Endothelial cell of umbilical vein (primary cell): ENCODE measurements at regions not wholly inside any gene's neighbourhood (a gene's known extent, or its start where the extent isn't known, plus 50 kb on each side); places are given as distances from the start of the nearest gene placed in this dataset.

ENCODE experiments used
- CTCF ChIP-seq, 2 donors: IDR thresholded peaks; 1 replicate in 1 of 2; 2 replicates in 1 of 2; pipeline ENCODE4 v1.5.1; 2011; ENCODE audit warnings: low read length in 2 of 2, mild to moderate bottlenecking in 2 of 2, moderate library complexity in 2 of 2, control low read depth in 1 of 2, inconsistent platforms in 1 of 2, low read depth in 1 of 2; ENCODE audit not compliant: insufficient read depth in 1 of 2; ENCODE audit errors: extremely low read depth in 1 of 2
- EZH2 ChIP-seq: IDR thresholded peaks from 2 replicates; pipeline ENCODE4 v1.6.1; 2012; ENCODE audit warnings: borderline replicate concordance, low read depth, mild to moderate bottlenecking, moderate library complexity, low read length, inconsistent platforms; ENCODE audit not compliant: severe bottlenecking
- FOS ChIP-seq: IDR thresholded peaks from 2 replicates; pipeline ENCODE4 v1.6.1; 2011; ENCODE audit warnings: mild to moderate bottlenecking, low read length, moderate library complexity, borderline replicate concordance; ENCODE audit not compliant: insufficient read depth
- JUN ChIP-seq: IDR thresholded peaks from 2 replicates; pipeline ENCODE4 v1.6.1; 2011; ENCODE audit warnings: borderline replicate concordance, low read depth; ENCODE audit not compliant: insufficient read length, insufficient read depth
- MAX ChIP-seq: IDR thresholded peaks from 2 replicates; pipeline ENCODE4 v1.6.1; 2011; ENCODE audit not compliant: insufficient read depth, insufficient read length
- POLR2A ChIP-seq: IDR thresholded peaks from 2 replicates; pipeline ENCODE4 v1.6.1; 2012; ENCODE audit warnings: low read depth, mild to moderate bottlenecking, control low read depth, low read length
- POLR2AphosphoS5 ChIP-seq: IDR thresholded peaks from 2 replicates; pipeline ENCODE4 v1.6.1; 2012; ENCODE audit warnings: low read depth, mild to moderate bottlenecking, control low read depth, low read length, moderate library complexity; ENCODE audit not compliant: insufficient read depth

GRCh38 chr6:74752303-74752702 is 453.6 kb downstream of the COL12A1 start:
- TF ChIP-seq CTCF (IDR thresholded peaks at IDR 0.05; ENCODE audit: extremely low read depth in 1 of 2, insufficient read depth in 1 of 2, low read depth in 1 of 2, low read length in 2 of 2) (no peak), POLR2AphosphoS5 (no peak), MAX (no peak), POLR2A (no peak), FOS (no peak), EZH2 (no peak), JUN (no peak)
